KMS-11 (cell line): ENCODE measurements at regions not wholly inside any gene's neighbourhood (a gene's known extent, or its start where the extent isn't known, plus 50 kb on each side); places are given as distances from the start of the nearest gene placed in this dataset.

ENCODE experiments used
- H2AFZ ChIP-seq: fragments of 200-600 bp; sonication (generic); 2 replicates; pipeline ENCODE4 v1.6.1; 2016; ENCODE audit warnings: antibody characterized with exemption, mixed run types, low read depth
- H3K27ac ChIP-seq: fragments of 200-600 bp; sonication (generic); 2 replicates; pipeline ENCODE4 v1.6.1; 2016; ENCODE audit warnings: mild to moderate bottlenecking, mixed run types
- H3K27me3 ChIP-seq: fragments of 200-600 bp; sonication (generic); 2 replicates; pipeline ENCODE4 v1.6.1; 2017; ENCODE audit warnings: mild to moderate bottlenecking, low read depth, mixed run types, moderate library complexity; ENCODE audit not compliant: insufficient read depth
- H3K36me3 ChIP-seq: fragments of 200-600 bp; sonication (generic); 2 replicates; pipeline ENCODE4 v1.6.1; 2017; ENCODE audit warnings: mild to moderate bottlenecking, mixed run types; ENCODE audit not compliant: insufficient read depth
- H3K4me1 ChIP-seq: fragments of 200-600 bp; sonication (generic); 2 replicates; pipeline ENCODE4 v1.6.1; 2016; ENCODE audit warnings: mild to moderate bottlenecking, low read depth, mixed run types; ENCODE audit not compliant: poor library complexity, severe bottlenecking
- H3K4me2 ChIP-seq: fragments of 200-600 bp; sonication (generic); 2 replicates; pipeline ENCODE4 v1.7.0; 2016; ENCODE audit warnings: mild to moderate bottlenecking, mixed run types
- H3K4me3 ChIP-seq: fragments of 200-600 bp; sonication (generic); IDR thresholded peaks from 2 replicates; pipeline ENCODE4 v1.6.1; 2017; ENCODE audit warnings: low read depth, low read length, mixed read lengths; ENCODE audit not compliant: insufficient read depth
- H3K79me2 ChIP-seq: fragments of 200-600 bp; sonication (generic); 2 replicates; pipeline ENCODE4 v1.6.1; 2016; ENCODE audit warnings: low read depth, mixed run types; ENCODE audit not compliant: insufficient read depth
- H3K9ac ChIP-seq: fragments of 200-600 bp; sonication (generic); 2 replicates; pipeline ENCODE4 v1.6.1; 2016; ENCODE audit warnings: mild to moderate bottlenecking, mixed run types
- H4K20me1 ChIP-seq: fragments of 200-600 bp; sonication (generic); 2 replicates; pipeline ENCODE4 v1.6.1; 2016; ENCODE audit warnings: mild to moderate bottlenecking, mixed run types; ENCODE audit not compliant: insufficient read depth
- TF ChIP-seq, protein P1 (sequence below): fragments of 200-600 bp; sonication (generic); conservative IDR thresholded peaks from 2 replicates; pipeline ENCODE4 v1.6.1; 2017; ENCODE audit warnings: low read depth, mild to moderate bottlenecking, antibody characterized with exemption, low read length, moderate library complexity, mixed read lengths

DNA sequence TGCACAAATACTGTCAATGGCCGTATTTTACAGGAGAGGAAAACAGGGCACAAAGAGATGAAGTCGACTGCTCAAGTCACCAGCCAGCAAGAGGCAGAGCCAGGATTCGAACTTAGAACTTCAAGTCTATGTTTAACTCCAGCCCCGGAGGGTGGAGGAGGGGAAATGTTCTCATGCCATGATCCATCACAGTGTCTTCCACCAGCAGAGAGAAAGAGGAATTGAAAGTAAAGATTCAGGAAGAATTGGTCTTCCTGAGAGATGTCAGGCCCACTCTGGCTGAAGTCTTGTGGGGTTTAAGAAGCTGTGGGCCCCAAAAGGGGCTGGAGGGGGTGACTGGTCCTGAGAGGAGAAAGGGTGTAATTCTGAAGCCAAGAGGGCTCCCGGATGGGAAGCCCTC lies 260.0 kb downstream of the TNS1 start:
- Histone ChIP-seq H3K36me3 (no peaks in the 10 kb centered on the region), H3K4me1 (no peaks in the 10 kb centered on the region), H3K27me3 (no peaks in the 10 kb centered on the region), H3K79me2 (no peaks in the 10 kb centered on the region), H3K4me3 (no peak overlapping the region), H3K9ac (no peak overlapping the region), H4K20me1 (no peaks in the 10 kb centered on the region), H3K27ac (no peak overlapping the region), H2AFZ (no peak overlapping the region), H3K4me2 (no peak overlapping the region)
- TF ChIP-seq, protein P1, sequence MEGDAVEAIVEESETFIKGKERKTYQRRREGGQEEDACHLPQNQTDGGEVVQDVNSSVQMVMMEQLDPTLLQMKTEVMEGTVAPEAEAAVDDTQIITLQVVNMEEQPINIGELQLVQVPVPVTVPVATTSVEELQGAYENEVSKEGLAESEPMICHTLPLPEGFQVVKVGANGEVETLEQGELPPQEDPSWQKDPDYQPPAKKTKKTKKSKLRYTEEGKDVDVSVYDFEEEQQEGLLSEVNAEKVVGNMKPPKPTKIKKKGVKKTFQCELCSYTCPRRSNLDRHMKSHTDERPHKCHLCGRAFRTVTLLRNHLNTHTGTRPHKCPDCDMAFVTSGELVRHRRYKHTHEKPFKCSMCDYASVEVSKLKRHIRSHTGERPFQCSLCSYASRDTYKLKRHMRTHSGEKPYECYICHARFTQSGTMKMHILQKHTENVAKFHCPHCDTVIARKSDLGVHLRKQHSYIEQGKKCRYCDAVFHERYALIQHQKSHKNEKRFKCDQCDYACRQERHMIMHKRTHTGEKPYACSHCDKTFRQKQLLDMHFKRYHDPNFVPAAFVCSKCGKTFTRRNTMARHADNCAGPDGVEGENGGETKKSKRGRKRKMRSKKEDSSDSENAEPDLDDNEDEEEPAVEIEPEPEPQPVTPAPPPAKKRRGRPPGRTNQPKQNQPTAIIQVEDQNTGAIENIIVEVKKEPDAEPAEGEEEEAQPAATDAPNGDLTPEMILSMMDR, result no peak

DNA sequence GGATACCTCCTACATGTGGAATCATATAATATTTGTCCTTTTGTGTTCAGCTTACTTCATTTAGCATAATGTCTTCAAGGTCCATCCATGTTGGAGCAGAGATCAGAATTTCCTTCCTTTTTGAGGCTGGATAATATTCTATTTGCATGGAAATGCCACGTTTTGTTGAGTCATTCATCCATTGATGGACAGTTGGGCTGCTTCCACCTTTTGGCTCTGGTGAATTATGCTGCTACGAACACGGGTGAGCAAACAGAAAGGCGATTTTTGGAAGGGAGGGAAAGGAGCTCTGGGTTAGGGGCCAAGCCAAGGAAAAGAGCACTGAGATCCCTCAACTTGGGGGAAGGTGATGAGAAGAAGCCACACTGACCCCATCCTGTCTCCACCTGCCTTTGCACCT lies 260.5 kb downstream of the TNS1 start:
- no peak overlapping the region for H3K4me3 ChIP-seq
- TF ChIP-seq, protein P1, result no peak
- no peak overlapping the region for H3K4me2 ChIP-seq
- H2AFZ ChIP-seq, result no peak overlapping the region
- no peak overlapping the region for H3K27ac ChIP-seq
- no peaks in the 10 kb centered on the region for H4K20me1 ChIP-seq
- H3K79me2 ChIP-seq, result no peaks in the 10 kb centered on the region
- H3K4me1 ChIP-seq, result no peaks in the 10 kb centered on the region
- no peaks in the 10 kb centered on the region for H3K36me3 ChIP-seq
- H3K27me3 ChIP-seq, result no peaks in the 10 kb centered on the region
- H3K9ac ChIP-seq, result no peak overlapping the region

DNA sequence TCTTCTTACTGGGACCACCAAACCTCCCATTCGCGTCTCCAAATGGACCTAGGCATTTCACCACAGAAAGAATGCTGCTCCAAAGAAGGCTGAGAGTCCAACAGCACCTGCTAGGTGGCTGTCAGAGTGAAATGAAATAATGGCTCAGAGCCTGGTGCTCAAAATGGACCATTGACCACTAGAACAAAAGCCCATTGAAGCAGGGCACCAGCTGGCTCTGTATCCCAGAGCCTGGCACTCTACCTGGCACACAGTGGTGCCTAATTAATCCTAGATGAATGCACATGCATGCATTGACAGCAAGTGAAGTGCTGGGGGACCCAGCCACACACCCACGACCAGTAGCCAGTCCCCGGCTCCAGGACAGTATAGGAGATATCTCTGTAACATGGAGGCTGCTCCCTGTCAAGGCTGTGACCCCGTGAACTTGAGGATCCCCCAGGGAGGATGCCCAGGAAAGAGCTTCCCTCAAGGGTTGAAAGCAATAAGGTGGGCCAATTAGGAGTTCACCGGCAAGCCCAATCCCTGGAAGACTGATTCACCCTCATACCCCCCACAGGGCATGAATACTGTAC lies 261.3 kb downstream of the TNS1 start:
- H4K20me1 ChIP-seq, result no peaks in the 10 kb centered on the region
- no peak overlapping the region for H3K9ac ChIP-seq
- H3K36me3 ChIP-seq, result no peaks in the 10 kb centered on the region
- no peak overlapping the region for H3K4me3 ChIP-seq
- TF ChIP-seq, protein P1, result no peak
- no peaks in the 10 kb centered on the region for H3K4me1 ChIP-seq
- no peak overlapping the region for H3K27ac ChIP-seq
- H3K4me2 ChIP-seq, result no peak overlapping the region
- H3K27me3 ChIP-seq, result no peaks in the 10 kb centered on the region
- no peaks in the 10 kb centered on the region for H3K79me2 ChIP-seq
- no peak overlapping the region for H2AFZ ChIP-seq

- Histone ChIP-seq H3K27ac (no peak overlapping the region), H4K20me1 (no peaks in the 10 kb centered on the region), H2AFZ (no peak overlapping the region), H3K4me3 (no peak overlapping the region), H3K27me3 (no peaks in the 10 kb centered on the region), H3K79me2 (no peaks in the 10 kb centered on the region), H3K4me2 (no peak overlapping the region), H3K9ac (no peak overlapping the region), H3K4me1 (no peaks in the 10 kb centered on the region), H3K36me3 (no peaks in the 10 kb centered on the region)
- TF ChIP-seq, protein P1, result no peak
Observed at GRCh38 chr2:217740756-217741155, 262.0 kb downstream of the TNS1 start.

DNA sequence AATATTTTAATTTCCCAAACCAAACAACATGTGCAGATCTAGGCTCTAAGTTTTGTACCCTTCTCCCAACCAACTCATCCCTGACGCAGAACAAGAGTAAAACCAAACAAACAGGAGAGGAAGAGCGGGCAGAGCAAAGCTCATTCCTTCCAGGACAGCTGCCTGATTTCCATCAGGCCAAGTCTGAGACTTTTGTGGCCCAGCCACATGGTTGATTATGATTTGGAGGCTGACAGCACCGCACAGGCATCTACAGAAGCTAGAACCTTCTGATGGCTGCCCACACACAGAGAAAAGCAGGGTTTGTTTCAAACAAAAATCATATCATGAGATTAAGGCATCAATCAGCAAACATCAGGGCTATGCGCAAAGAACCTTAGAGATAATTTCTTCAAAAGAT lies 262.6 kb downstream of the TNS1 start:
- Histone ChIP-seq H4K20me1 (no peaks in the 10 kb centered on the region), H3K4me3 (no peak overlapping the region), H3K36me3 (no peaks in the 10 kb centered on the region), H3K4me1 (no peaks in the 10 kb centered on the region), H3K27ac (no peak overlapping the region), H3K9ac (no peak overlapping the region), H3K4me2 (no peak overlapping the region), H2AFZ (no peak overlapping the region), H3K27me3 (no peaks in the 10 kb centered on the region), H3K79me2 (no peaks in the 10 kb centered on the region)
- TF ChIP-seq, protein P1, result no peak
